Cardiac fibroblast (primary cell): ENCODE measurements at regions not wholly inside any gene's neighbourhood (a gene's known extent, or its start where the extent isn't known, plus 50 kb on each side); places are given as distances from the start of the nearest gene placed in this dataset.

Source experiments
- DNase-seq, 2 donors: peaks; one replicate each; pipeline versions ENCODE4 v3.0.0 to v3.0.0-alpha.2; 2010; ENCODE audit warnings: low read depth in 2 of 2
- H3K4me3 ChIP-seq, 2 donors: replicated peaks in 1 of 2; 1 replicate in 1 of 2; 2 replicates in 1 of 2; pipeline ENCODE4 v1.5.1; 2011; ENCODE audit warnings: low read depth in 2 of 2, low read length in 2 of 2, mild to moderate bottlenecking in 2 of 2, moderate library complexity in 1 of 2
- CTCF ChIP-seq: IDR thresholded peaks from one replicate; pipeline ENCODE4 v1.5.1; 2011; ENCODE audit warnings: low read depth, mild to moderate bottlenecking, low read length, inconsistent platforms

GRCh38 chr12:118467641-118468305 is 91.4 kb downstream of the SUDS3 start:
- no peak overlapping the region for H3K4me3 ChIP-seq
- DNase-seq, result no peak
- TF ChIP-seq CTCF, result no peak

DNA sequence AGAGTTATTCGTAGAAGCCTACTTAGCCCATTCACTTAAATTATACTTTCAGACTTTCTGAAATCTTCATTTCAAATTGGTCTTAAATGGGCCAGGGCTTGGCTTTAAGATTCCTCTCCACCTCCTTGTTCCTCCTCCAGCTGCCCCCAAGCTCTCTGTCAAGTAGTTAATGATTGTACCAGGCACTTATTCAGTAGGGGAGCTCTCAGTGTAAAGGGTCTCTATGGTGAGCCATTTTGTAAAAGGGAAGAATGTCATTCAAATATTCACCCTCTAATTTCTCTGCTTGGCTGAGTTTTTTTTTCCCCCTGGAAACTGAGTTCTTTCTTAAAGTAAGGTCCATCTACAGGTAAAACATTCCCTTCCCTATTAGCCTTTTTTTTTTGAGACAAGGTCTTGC is 96.6 kb downstream of the SUDS3 start:
- no peak for TF ChIP-seq CTCF
- no peak overlapping the region for H3K4me3 ChIP-seq
- no peak for DNase-seq

DNA sequence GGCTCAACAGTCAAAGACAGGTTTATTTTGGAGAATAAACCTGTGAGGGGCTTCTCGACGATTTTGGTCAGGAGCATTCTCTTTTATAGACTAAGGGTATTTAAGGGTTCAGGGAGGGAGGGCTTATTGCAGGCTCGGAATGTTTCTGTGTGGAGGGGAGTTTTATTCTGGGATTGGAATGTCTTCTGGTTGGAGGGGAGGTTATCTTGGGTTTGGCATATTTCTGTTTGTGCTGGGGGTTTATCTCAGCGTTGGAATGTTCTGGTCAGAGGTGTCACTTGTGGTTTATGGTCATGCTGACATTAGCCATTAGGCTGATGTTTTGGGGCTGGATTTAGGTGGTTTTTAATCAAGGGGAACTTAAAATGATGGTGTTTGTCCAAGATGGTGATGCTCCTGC is 103.9 kb downstream of the SUDS3 start:
- DNase-seq, result no peak
- TF ChIP-seq CTCF, result no peak
- no peak overlapping the region for H3K4me3 ChIP-seq

DNA sequence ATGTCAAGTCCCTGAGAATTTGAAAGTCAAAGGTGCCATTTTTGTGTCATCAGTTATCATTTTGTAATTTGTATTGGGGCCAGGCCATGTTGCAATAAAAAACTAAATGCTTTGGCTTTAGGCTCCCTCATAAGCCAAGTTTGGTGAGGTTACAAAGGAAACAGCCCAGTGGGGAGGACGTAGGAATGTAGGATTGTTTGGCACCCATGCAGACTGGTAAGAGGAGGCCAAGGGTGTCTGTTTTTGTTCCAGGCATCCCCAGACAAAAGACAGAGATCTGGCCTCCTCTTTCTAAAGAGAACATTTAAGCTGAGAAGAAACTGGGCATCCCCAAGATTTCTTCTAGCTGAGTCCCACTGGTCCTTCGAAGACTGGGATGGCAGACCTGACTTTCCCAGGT is 111.7 kb downstream of the SUDS3 start:
- TF ChIP-seq CTCF, result no peak
- DNase-seq, result no peak
- H3K4me3 ChIP-seq, result no peak overlapping the region

DNA sequence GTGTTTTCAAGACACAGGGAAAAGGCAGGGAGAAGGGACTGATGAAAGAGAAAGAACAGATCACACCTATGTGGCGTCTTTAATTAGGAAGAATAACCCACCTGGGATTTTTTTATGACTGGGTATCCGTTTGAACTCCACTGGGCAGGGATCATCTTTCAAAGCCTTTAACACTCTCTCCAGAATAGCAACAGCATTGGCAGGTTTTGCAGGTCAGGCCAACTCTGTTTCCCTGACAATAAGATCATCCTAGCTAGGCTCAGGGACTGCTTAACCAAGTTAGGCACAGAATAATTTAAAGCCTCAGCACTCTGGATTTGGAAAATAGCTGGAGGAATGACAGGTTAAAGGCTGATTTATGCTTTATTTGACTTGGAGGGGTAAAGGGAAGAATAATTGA is 117.6 kb downstream of the SUDS3 start:
- TF ChIP-seq CTCF, result no peak
- no peak for DNase-seq
- H3K4me3 ChIP-seq, result no peak overlapping the region

DNA sequence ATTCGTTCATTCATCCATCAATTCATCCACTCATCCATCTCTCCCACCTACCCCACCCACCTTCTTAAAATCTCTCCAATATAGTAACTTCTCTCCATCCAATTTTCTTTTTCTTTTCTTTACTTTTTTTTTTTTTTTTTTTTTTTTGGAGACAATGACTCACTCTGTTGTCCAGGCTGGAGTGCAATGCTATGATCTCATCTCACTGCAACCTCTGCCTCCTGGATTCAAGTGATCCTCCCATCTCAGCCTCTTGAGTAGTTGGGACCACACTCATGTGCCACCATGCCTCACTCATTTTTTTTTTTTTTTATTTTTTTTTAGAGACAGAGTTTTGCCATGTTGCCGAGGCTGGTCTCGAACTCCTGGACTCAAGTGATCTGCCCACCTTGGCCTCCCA is 118.4 kb downstream of the SUDS3 start:
- peak in 1 of 2 donors; percentile 22 for DNase-seq
- H3K4me3 ChIP-seq, result no peak overlapping the region
- TF ChIP-seq CTCF, result no peak

- no peak for DNase-seq
- no peak overlapping the region for H3K4me3 ChIP-seq
- TF ChIP-seq CTCF, result no peak
Measured at GRCh38 chr12:118495296-118495695, 118.9 kb downstream of the SUDS3 start.
